WTC11 (cell line): ENCODE measurements at regions not wholly inside any gene's neighbourhood (a gene's known extent, or its start where the extent isn't known, plus 50 kb on each side); places are given as distances from the start of the nearest gene placed in this dataset.

ENCODE experiments used
- ATAC-seq: fragments of 200-7000 bp; cut with Tn5 transposase; 2 replicates; pipeline ENCODE4 v1.10.0; 2021; ENCODE audit warnings: mild to moderate bottlenecking, moderate library complexity
- CTCF ChIA-PET: fragments of 300-600 bp; sonication (Branson Sonifier 250); formaldehyde crosslinking; loops from one replicate; lab custom pipeline; 2021; ENCODE audit warnings: antibody characterized with exemption; lab: Charles Lee
- POLR2A ChIA-PET: fragments of 350-600 bp; sonication (Branson Sonifier 250); formaldehyde crosslinking; loops from one replicate; lab custom pipeline; 2021; ENCODE audit warnings: antibody characterized with exemption; lab: Charles Lee
- DNase-seq: peaks from one replicate; pipeline ENCODE4 v3.0.0; 2021; ENCODE audit warnings: low spot score
- H3K27ac Mint-ChIP-seq: 2 replicates; pipeline ENCODE4 v1.8.0; 2021; ENCODE audit warnings: mixed read lengths
- H3K27me3 Mint-ChIP-seq: 2 replicates; pipeline ENCODE4 v1.8.0; 2021; ENCODE audit warnings: low read depth, mild to moderate bottlenecking, moderate library complexity, mixed read lengths
- H3K36me3 Mint-ChIP-seq: 2 replicates; pipeline ENCODE4 v1.8.0; 2021; ENCODE audit warnings: mixed read lengths
- H3K4me1 Mint-ChIP-seq: 2 replicates; pipeline ENCODE4 v1.8.0; 2022; ENCODE audit warnings: mixed read lengths
- H3K4me3 Mint-ChIP-seq: 2 replicates; pipeline ENCODE4 v1.8.0; 2021; ENCODE audit warnings: mild to moderate bottlenecking, moderate library complexity, mixed read lengths
- H3K9me3 Mint-ChIP-seq: 2 replicates; pipeline ENCODE4 v1.8.0; 2021; ENCODE audit warnings: mixed read lengths
- ELF4 ChIP-seq: sonication (generic); formaldehyde crosslinking; IDR thresholded peaks from 2 replicates; pipeline ENCODE4 v1.8.1; 2022; ENCODE audit warnings: low read depth, mild to moderate bottlenecking, moderate library complexity, missing genetic modification reagents
- EMX1 ChIP-seq: fragments of 250-450 bp; sonication (Bioruptor Pico); IDR thresholded peaks from 2 replicates; pipeline ENCODE4 v1.8.0; 2021; ENCODE audit warnings: mild to moderate bottlenecking
- ETV6 ChIP-seq: sonication (generic); formaldehyde crosslinking; IDR thresholded peaks from 2 replicates; pipeline ENCODE4 v1.8.1; 2022; ENCODE audit warnings: mild to moderate bottlenecking, missing genetic modification reagents
- FOXJ3 ChIP-seq: sonication (generic); formaldehyde crosslinking; IDR thresholded peaks from 2 replicates; pipeline ENCODE4 v1.9.0; 2021; ENCODE audit warnings: missing genetic modification reagents, mild to moderate bottlenecking, borderline replicate concordance
- FOXK1 ChIP-seq: sonication (generic); formaldehyde crosslinking; IDR thresholded peaks from 2 replicates; pipeline ENCODE4 v1.8.0; 2022; ENCODE audit warnings: mild to moderate bottlenecking, moderate library complexity, missing genetic modification reagents
- GRHL2 ChIP-seq: fragments of 250-450 bp; sonication (Bioruptor Pico); IDR thresholded peaks from 2 replicates; pipeline ENCODE4 v1.8.0; 2022; ENCODE audit warnings: mild to moderate bottlenecking, moderate library complexity; ENCODE audit not compliant: insufficient replicate concordance, severe bottlenecking
- JUN ChIP-seq: sonication (generic); formaldehyde crosslinking; IDR thresholded peaks from 2 replicates; pipeline ENCODE4 v1.8.0; 2023; ENCODE audit warnings: mild to moderate bottlenecking, missing genetic modification reagents
- NFATC4 ChIP-seq: fragments of 250-450 bp; sonication (Bioruptor Pico); IDR thresholded peaks from 2 replicates; pipeline ENCODE4 v1.9.0; 2021; ENCODE audit warnings: mild to moderate bottlenecking
- RORB ChIP-seq: fragments of 250-450 bp; sonication (Bioruptor Pico); IDR thresholded peaks from 2 replicates; pipeline ENCODE4 v1.9.0; 2021; ENCODE audit warnings: mild to moderate bottlenecking
- SMAD3 ChIP-seq: sonication (generic); formaldehyde crosslinking; IDR thresholded peaks from 2 replicates; pipeline ENCODE4 v1.8.0; 2022; ENCODE audit warnings: missing genetic modification reagents, mild to moderate bottlenecking, borderline replicate concordance
- TCF7 ChIP-seq: sonication (generic); formaldehyde crosslinking; IDR thresholded peaks from 2 replicates; pipeline ENCODE4 v1.8.0; 2022; ENCODE audit warnings: mild to moderate bottlenecking, low read depth, missing genetic modification reagents, moderate library complexity
- ZNF263 ChIP-seq: sonication (generic); formaldehyde crosslinking; IDR thresholded peaks from 2 replicates; pipeline ENCODE4 v1.8.1; 2022; ENCODE audit warnings: low read depth, mild to moderate bottlenecking, moderate library complexity, missing genetic modification reagents
- ZNF317 ChIP-seq: sonication (generic); formaldehyde crosslinking; IDR thresholded peaks from 2 replicates; pipeline ENCODE4 v1.8.1; 2023; ENCODE audit warnings: low read depth, mild to moderate bottlenecking, moderate library complexity, missing genetic modification reagents, borderline replicate concordance
- ZNF423 ChIP-seq: fragments of 250-450 bp; sonication (Bioruptor Pico); IDR thresholded peaks from 2 replicates; pipeline ENCODE4 v2.1.2; 2022; ENCODE audit warnings: mild to moderate bottlenecking, moderate library complexity
- ZNF671 ChIP-seq: fragments of 250-450 bp; sonication (Bioruptor Pico); IDR thresholded peaks from 2 replicates; pipeline ENCODE4 v1.8.0; 2021; ENCODE audit warnings: mild to moderate bottlenecking
- TF ChIP-seq, protein P1 (sequence below): sonication (generic); formaldehyde crosslinking; IDR thresholded peaks from 2 replicates; pipeline ENCODE4 v1.8.0; 2022; ENCODE audit warnings: mild to moderate bottlenecking, missing genetic modification reagents
- TF ChIP-seq, protein P2 (sequence below): fragments of 250-450 bp; sonication (Bioruptor Pico); IDR thresholded peaks from 2 replicates; pipeline ENCODE4 v2.1.2; 2022; ENCODE audit warnings: mild to moderate bottlenecking, moderate library complexity
- TF ChIP-seq, protein P3 (sequence below): sonication (generic); formaldehyde crosslinking; IDR thresholded peaks from 2 replicates; pipeline ENCODE4 v1.8.0; 2023; ENCODE audit warnings: missing genetic modification reagents
- TF ChIP-seq, protein P4 (sequence below): sonication (generic); formaldehyde crosslinking; IDR thresholded peaks from 2 replicates; pipeline ENCODE4 v1.8.1; 2022; ENCODE audit warnings: missing genetic modification reagents, borderline replicate concordance
- TF ChIP-seq, protein P5 (sequence below): sonication (generic); formaldehyde crosslinking; IDR thresholded peaks from 2 replicates; pipeline ENCODE4 v1.8.1; 2022; ENCODE audit warnings: mild to moderate bottlenecking, missing genetic modification reagents, moderate library complexity, borderline replicate concordance

DNA sequence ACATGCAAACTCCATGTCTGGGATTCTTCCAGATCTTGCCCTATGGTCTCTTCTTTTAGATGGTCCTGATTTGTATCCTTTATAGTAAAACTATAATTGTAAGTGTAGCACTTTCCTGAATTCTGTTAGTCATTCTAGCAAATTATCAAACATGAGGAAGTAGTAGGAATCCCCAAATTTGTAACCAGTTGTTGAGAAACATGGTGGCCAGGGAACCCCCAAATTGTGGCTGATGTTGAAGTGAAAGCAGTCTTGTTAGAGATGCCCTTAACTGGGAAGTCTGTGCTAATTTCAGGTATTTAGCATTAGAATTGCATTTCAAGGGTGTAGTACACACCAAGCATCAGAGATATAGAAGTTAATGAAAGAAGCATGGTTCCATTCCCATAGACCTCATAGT lies 180.4 kb upstream of the STT3B start (continued):
- TF ChIP-seq, protein P1, sequence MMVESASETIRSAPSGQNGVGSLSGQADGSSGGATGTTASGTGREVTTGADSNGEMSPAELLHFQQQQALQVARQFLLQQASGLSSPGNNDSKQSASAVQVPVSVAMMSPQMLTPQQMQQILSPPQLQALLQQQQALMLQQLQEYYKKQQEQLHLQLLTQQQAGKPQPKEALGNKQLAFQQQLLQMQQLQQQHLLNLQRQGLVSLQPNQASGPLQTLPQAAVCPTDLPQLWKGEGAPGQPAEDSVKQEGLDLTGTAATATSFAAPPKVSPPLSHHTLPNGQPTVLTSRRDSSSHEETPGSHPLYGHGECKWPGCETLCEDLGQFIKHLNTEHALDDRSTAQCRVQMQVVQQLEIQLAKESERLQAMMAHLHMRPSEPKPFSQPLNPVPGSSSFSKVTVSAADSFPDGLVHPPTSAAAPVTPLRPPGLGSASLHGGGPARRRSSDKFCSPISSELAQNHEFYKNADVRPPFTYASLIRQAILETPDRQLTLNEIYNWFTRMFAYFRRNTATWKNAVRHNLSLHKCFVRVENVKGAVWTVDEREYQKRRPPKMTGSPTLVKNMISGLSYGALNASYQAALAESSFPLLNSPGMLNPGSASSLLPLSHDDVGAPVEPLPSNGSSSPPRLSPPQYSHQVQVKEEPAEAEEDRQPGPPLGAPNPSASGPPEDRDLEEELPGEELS (CRISPR knock-in tag): no peak
- TF ChIP-seq, protein P2, sequence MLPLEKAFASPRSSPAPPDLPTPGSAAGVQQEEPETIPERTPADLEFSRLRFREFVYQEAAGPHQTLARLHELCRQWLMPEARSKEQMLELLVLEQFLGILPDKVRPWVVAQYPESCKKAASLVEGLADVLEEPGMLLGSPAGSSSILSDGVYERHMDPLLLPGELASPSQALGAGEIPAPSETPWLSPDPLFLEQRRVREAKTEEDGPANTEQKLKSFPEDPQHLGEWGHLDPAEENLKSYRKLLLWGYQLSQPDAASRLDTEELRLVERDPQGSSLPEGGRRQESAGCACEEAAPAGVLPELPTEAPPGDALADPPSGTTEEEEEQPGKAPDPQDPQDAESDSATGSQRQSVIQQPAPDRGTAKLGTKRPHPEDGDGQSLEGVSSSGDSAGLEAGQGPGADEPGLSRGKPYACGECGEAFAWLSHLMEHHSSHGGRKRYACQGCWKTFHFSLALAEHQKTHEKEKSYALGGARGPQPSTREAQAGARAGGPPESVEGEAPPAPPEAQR: no peak
- no peak for TF ChIP-seq GRHL2 (CRISPR knock-in tag)
- TF ChIP-seq TCF7 (CRISPR knock-in tag): no peak
- no peak for TF ChIP-seq JUN (CRISPR knock-in tag)

DNA sequence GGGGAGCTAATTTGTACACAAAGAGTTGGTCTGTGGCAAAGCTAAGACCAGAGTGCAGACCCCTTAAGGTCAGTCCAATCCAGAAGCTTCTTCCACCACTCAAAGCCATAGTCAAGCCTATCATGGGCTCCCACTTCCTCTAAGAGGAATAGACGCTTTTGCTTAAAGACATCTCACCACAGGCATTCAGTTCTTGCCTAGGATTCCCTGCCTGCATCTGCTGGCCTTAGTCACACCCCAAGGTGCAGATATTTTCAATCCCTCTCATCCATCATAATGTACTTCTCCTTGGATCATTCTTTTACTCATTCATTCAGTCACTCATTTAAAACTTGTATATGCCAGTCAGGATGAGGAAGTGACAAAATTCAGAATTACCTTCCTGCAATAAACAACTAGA lies 179.6 kb upstream of the STT3B start:
- no peak overlapping the region for H3K4me3 Mint-ChIP-seq
- H3K27me3 Mint-ChIP-seq: no peaks in the 10 kb centered on the region
- peaks cover 11% of the 10 kb centered on the region for H3K9me3 Mint-ChIP-seq
- ChIA-PET POLR2A (no interaction called here), CTCF (no interaction called here)
- ATAC-seq (no peak), DNase-seq (no peak)
- peaks cover 6% of the 10 kb centered on the region; the same call in 1 of the 2 replicates for H3K36me3 Mint-ChIP-seq
- H3K27ac Mint-ChIP-seq: no peak overlapping the region
- peaks cover 14% of the 10 kb centered on the region for H3K4me1 Mint-ChIP-seq
- TF ChIP-seq, protein P3, sequence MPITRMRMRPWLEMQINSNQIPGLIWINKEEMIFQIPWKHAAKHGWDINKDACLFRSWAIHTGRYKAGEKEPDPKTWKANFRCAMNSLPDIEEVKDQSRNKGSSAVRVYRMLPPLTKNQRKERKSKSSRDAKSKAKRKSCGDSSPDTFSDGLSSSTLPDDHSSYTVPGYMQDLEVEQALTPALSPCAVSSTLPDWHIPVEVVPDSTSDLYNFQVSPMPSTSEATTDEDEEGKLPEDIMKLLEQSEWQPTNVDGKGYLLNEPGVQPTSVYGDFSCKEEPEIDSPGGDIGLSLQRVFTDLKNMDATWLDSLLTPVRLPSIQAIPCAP (CRISPR knock-in tag): no peak
- TF ChIP-seq, protein P4, sequence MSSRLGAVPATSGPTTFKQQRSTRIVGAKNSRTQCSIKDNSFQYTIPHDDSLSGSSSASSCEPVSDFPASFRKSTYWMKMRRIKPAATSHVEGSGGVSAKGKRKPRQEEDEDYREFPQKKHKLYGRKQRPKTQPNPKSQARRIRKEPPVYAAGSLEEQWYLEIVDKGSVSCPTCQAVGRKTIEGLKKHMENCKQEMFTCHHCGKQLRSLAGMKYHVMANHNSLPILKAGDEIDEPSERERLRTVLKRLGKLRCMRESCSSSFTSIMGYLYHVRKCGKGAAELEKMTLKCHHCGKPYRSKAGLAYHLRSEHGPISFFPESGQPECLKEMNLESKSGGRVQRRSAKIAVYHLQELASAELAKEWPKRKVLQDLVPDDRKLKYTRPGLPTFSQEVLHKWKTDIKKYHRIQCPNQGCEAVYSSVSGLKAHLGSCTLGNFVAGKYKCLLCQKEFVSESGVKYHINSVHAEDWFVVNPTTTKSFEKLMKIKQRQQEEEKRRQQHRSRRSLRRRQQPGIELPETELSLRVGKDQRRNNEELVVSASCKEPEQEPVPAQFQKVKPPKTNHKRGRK (CRISPR knock-in tag): no peak
- no peak for TF ChIP-seq ZNF263 (CRISPR knock-in tag)
- no peak for TF ChIP-seq ZNF423 (CRISPR knock-in tag)
- no peak for TF ChIP-seq ZNF671

DNA sequence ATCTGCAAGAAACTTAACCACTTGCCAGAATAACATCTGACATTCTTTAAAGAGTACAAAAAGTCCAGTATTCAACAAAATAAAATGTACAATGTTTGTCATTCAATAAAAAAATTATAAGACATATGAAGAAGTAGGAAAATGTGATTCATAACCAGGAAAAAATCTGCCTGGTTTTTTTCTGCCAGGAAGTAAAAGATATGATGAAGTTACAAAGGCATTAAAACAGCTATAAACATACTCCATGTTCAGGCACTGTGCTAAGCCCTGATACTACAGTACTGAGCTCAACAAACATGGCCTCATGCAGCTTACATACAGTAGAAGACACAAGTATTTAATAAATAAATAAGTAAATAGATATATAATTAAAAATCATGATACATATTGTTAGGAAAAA lies 178.4 kb upstream of the STT3B start:
- H3K9me3 Mint-ChIP-seq: peaks cover 11% of the 10 kb centered on the region
- DNase-seq (no peak), ATAC-seq (no peak)
- H3K4me3 Mint-ChIP-seq: no peak overlapping the region
- peaks cover 6% of the 10 kb centered on the region; the same call in 1 of the 2 replicates for H3K36me3 Mint-ChIP-seq
- H3K27me3 Mint-ChIP-seq: no peaks in the 10 kb centered on the region
- POLR2A ChIA-PET: no interaction called here
- CTCF ChIA-PET: no interaction called here
- no peak for TF ChIP-seq GRHL2 (CRISPR knock-in tag)
- no peak for TF ChIP-seq ETV6 (CRISPR knock-in tag)
- no peak for TF ChIP-seq FOXK1 (CRISPR knock-in tag)
- no peak for TF ChIP-seq RORB (CRISPR knock-in tag)
- TF ChIP-seq, protein P5, sequence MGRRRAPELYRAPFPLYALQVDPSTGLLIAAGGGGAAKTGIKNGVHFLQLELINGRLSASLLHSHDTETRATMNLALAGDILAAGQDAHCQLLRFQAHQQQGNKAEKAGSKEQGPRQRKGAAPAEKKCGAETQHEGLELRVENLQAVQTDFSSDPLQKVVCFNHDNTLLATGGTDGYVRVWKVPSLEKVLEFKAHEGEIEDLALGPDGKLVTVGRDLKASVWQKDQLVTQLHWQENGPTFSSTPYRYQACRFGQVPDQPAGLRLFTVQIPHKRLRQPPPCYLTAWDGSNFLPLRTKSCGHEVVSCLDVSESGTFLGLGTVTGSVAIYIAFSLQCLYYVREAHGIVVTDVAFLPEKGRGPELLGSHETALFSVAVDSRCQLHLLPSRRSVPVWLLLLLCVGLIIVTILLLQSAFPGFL (CRISPR knock-in tag): no peak
- TF ChIP-seq ZNF317 (CRISPR knock-in tag): no peak
- TF ChIP-seq EMX1 (CRISPR knock-in tag): no peak
- TF ChIP-seq ELF4 (CRISPR knock-in tag): no peak
- TF ChIP-seq FOXJ3 (CRISPR knock-in tag): no peak
- TF ChIP-seq NFATC4 (CRISPR knock-in tag): no peak
- no peak for TF ChIP-seq SMAD3 (CRISPR knock-in tag)
- TF ChIP-seq, protein P2: no peak
- H3K27ac Mint-ChIP-seq: no peak overlapping the region
- peaks cover 14% of the 10 kb centered on the region for H3K4me1 Mint-ChIP-seq
